Breast epithelium (tissue), 3 donors: ENCODE measurements at regions not wholly inside any gene's neighbourhood (a gene's known extent, or its start where the extent isn't known, plus 50 kb on each side); places are given as distances from the start of the nearest gene placed in this dataset.

Source experiments
- POLR2A ChIP-seq: fragments of 450-650 bp; IDR thresholded peaks from one replicate; pipeline ENCODE4 v1.6.1; 2016; ENCODE audit warnings: antibody characterized with exemption, mild to moderate bottlenecking, moderate library complexity
- TF ChIP-seq, protein P1 (sequence below), 3 donors: fragments of 450-650 bp; IDR thresholded peaks; one replicate each; pipeline ENCODE4 v1.5.1; 2016 to 2017; ENCODE audit warnings: antibody characterized with exemption in 3 of 3, mild to moderate bottlenecking in 3 of 3, moderate library complexity in 3 of 3

- TF ChIP-seq POLR2A, result no peak
- TF ChIP-seq, protein P1, sequence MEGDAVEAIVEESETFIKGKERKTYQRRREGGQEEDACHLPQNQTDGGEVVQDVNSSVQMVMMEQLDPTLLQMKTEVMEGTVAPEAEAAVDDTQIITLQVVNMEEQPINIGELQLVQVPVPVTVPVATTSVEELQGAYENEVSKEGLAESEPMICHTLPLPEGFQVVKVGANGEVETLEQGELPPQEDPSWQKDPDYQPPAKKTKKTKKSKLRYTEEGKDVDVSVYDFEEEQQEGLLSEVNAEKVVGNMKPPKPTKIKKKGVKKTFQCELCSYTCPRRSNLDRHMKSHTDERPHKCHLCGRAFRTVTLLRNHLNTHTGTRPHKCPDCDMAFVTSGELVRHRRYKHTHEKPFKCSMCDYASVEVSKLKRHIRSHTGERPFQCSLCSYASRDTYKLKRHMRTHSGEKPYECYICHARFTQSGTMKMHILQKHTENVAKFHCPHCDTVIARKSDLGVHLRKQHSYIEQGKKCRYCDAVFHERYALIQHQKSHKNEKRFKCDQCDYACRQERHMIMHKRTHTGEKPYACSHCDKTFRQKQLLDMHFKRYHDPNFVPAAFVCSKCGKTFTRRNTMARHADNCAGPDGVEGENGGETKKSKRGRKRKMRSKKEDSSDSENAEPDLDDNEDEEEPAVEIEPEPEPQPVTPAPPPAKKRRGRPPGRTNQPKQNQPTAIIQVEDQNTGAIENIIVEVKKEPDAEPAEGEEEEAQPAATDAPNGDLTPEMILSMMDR (IDR thresholded peaks at IDR 0.05), result no peak
Observed at GRCh38 chr16:26983426-26983825, 83.3 kb upstream of the C16orf82 start.
